GM10248 (cell line): ENCODE measurements at regions not wholly inside any gene's neighbourhood (a gene's known extent, or its start where the extent isn't known, plus 50 kb on each side); places are given as distances from the start of the nearest gene placed in this dataset.

Experiments used
- CTCF ChIA-PET: fragments of 300-600 bp; sonication (Branson Sonifier 250); formaldehyde crosslinking; extraction: SDS; loops from one replicate; lab custom pipeline; 2021; ENCODE audit warnings: antibody characterized with exemption; lab: Yijun Ruan, JAX
- POLR2A ChIA-PET: fragments of 350-650 bp; sonication (Branson Sonifier 250); formaldehyde crosslinking; extraction: SDS; loops from one replicate; lab custom pipeline; 2020; ENCODE audit warnings: antibody characterized with exemption; lab: Yijun Ruan, JAX
- DNase-seq: peaks from one replicate; pipeline ENCODE4 v3.0.0; 2012; ENCODE audit errors: extremely low spot score
- TF ChIP-seq, protein P1 (sequence below): IDR thresholded peaks from 2 replicates; pipeline ENCODE4 v1.5.1; 2012; ENCODE audit warnings: mild to moderate bottlenecking, low read depth; ENCODE audit errors: extremely low read depth, missing control alignments, control extremely low read depth

DNA sequence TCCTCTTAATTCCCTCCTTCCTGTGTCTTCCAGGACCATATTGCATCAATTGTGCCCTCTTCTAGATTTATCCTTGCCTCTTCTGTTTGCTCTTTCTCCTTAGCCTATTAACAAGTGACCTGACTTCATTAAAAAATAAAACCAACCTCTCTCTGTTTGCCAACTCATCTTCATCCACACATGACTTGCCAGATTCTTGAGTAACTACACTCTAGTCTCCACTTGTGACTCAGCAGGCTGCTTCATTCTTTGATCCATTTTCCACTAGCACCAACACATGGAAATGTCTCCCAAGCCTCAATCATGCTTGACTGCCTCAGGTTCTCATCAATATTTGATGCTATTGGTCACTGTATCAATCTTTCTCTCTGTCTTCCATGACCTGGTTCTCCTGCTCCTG, 492.4 kb upstream of the TMPO start:
- no peak for DNase-seq
- CTCF ChIA-PET: interaction anchor here (1.5 kb wide), 1 partner anchor 62 kb away, joined by 4 read pairs; no protein-coding TSS in a partner anchor
- TF ChIP-seq, protein P1, sequence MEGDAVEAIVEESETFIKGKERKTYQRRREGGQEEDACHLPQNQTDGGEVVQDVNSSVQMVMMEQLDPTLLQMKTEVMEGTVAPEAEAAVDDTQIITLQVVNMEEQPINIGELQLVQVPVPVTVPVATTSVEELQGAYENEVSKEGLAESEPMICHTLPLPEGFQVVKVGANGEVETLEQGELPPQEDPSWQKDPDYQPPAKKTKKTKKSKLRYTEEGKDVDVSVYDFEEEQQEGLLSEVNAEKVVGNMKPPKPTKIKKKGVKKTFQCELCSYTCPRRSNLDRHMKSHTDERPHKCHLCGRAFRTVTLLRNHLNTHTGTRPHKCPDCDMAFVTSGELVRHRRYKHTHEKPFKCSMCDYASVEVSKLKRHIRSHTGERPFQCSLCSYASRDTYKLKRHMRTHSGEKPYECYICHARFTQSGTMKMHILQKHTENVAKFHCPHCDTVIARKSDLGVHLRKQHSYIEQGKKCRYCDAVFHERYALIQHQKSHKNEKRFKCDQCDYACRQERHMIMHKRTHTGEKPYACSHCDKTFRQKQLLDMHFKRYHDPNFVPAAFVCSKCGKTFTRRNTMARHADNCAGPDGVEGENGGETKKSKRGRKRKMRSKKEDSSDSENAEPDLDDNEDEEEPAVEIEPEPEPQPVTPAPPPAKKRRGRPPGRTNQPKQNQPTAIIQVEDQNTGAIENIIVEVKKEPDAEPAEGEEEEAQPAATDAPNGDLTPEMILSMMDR: no peak
- POLR2A ChIA-PET: no interaction called here

- DNase-seq: no peak
- TF ChIP-seq, protein P1: no peak
- CTCF ChIA-PET: interaction anchor here (1.3 kb wide), 1 partner anchor 10 kb away, joined by 4 read pairs; no protein-coding TSS in a partner anchor
- POLR2A ChIA-PET: no interaction called here
Observed at GRCh38 chr12:98037401-98038140, 477.8 kb upstream of the TMPO start.

DNA sequence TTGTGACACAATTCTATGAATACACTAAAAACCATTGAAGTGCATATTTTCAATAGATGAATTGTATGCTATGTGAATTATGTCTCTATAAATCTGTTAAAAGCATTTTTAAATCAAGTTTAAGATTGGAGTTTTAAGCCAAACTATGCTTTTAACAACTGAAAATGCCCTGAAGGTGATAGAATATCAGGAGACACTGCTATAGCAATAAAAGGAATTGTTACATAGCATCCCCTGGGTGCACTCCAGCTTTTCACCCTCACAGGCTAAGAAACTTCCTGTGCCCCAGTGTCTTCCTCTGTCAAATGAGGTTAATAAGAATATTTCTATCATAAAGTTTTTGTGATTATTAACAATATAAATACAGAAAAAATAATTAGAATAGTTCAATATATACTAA, 472.7 kb upstream of the TMPO start:
- ChIA-PET POLR2A (no interaction called here), CTCF (no interaction called here)
- TF ChIP-seq, protein P1: no peak
- DNase-seq: no peak

DNA sequence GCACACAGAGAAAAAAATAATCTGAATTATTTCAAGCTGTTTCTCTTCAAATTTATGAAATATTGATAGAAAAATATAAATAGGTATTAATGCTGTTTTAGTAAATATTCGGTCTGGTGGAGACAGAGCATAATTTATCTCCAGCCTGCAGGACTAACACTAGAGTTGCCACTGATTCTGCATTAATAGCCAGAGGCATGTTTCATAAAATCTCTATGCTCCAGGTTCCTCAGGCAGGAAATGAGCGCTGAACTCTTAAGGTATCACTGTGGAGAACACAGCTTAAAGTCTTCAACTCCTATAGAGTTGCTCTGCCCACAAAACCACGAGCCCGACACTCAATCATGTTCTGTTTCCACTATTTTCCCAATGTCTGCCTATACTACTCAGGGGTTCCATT, 470.0 kb upstream of the TMPO start:
- DNase-seq: no peak
- POLR2A ChIA-PET: no interaction called here
- TF ChIP-seq, protein P1: no peak
- CTCF ChIA-PET: no interaction called here

GRCh38 chr12:98048326-98048725, 467.1 kb upstream of the TMPO start:
- DNase-seq: no peak
- TF ChIP-seq, protein P1: no peak
- POLR2A ChIA-PET: no interaction called here
- CTCF ChIA-PET: no interaction called here

DNA sequence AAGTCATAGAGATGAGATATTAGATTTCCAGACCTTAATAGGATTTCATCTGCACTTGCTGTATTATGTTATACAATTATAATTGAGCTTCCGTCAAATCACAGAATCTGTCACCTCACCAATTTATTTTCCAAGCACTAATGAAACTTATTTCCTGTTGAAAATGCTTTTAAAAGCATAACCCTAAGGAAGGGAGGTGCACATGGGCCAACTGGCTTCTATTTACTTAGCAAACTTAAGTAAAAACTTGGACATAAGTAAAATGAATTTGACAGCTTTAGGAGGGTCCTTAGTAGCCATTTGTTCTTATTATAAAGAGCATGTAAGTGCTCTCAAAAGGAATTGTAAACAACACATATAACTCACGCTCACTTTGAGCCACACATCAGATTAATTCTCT, 462.2 kb upstream of the TMPO start:
- TF ChIP-seq, protein P1: no peak
- POLR2A ChIA-PET: no interaction called here
- DNase-seq: no peak
- CTCF ChIA-PET: interaction anchor here (0.7 to 1.4 kb wide), 2 partner anchors 10 to 12 kb away, joined by 4 to 5 read pairs; no protein-coding TSS in a partner anchor
